GM18511 (cell line): ENCODE measurements at regions not wholly inside any gene's neighbourhood (a gene's known extent, or its start where the extent isn't known, plus 50 kb on each side); places are given as distances from the start of the nearest gene placed in this dataset.

Experiments used
- ATAC-seq: cut with Tn5 transposase; IDR thresholded peaks from one replicate; pipeline ENCODE4 v1.9.1; 2021; ENCODE audit warnings: mild to moderate bottlenecking, moderate library complexity; ENCODE audit not compliant: unreplicated experiment

DNA sequence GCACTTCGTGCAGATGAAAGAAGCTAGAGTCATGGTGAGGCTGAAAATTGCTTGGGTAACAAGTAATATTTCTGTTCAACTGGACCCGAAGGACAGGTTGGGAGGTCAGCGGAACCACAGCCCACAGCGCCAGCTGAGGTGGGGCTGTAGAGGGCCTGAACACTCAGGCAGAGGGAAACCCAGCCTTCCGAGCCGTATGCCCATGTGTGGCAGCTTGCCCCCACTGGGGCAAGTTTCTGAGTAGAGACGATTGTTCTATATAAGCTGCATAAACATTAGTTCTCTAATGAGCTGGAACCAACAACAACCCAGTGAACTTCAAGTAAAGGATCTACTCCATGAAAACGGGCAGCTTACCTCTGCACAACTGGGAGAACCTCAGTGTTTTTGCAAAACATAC, 58.4 kb upstream of the TNS3 start:
- ATAC-seq: no peak

DNA sequence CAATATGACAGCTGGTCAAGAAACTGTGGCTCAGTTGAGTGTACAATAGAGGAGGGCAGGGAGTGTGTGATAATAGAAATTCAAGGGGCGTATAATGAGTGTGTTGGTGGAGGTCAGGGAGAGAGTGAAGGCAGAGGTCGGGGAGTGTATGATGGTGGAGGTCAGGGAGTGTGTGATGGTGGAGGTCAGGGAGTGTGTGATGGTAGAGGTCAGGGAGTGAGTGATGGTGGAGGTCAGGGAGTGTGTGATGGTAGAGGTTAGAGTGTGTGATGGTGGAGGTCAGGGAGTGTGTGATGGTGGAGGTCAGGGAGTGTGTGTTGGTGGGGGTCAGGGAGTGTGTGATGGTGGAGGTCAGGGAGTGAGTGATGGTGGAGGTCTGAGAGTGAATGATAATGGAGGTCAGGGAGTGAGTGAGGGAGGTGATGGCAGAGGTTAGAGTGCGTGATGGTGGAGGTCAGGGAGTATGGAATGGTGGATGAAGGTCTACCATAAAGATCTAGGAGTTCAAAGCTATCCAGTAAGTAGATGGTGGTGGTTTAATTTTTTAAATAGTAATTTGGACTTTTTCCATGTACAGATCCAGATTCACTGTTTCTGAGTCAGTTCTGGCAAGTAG, 57.7 kb upstream of the TNS3 start:
- ATAC-seq: no peak

DNA sequence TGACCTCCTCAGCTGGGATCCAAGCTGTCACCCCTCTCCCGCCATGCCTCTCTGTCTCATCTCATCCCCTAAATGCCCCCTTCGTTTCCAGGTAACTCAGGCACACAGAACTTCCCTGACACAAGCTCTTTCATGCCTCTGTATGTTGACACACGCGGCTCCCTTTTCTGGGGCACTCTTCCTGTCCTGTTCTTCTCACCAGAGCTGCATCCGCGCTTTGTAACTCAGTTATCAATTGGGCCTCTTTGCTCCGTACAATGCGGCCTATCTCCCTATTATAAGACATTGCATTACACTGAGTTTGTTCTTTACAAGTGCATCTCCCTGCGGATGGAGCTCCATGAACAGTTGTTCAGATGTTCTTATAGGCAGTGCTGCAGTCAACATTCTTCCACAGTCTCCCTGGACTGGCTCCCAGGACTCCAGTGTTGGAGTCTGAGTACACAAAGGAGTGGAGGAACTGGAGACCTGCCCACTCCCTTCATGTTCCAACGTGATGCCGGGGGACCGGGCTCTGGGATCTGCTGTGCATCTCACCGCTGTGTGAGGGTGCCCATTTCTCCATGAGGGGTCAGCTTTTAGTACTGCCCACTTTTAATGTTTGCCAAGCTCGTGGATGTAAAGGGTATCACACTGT, 56.9 kb upstream of the TNS3 start:
- no peak for ATAC-seq

DNA sequence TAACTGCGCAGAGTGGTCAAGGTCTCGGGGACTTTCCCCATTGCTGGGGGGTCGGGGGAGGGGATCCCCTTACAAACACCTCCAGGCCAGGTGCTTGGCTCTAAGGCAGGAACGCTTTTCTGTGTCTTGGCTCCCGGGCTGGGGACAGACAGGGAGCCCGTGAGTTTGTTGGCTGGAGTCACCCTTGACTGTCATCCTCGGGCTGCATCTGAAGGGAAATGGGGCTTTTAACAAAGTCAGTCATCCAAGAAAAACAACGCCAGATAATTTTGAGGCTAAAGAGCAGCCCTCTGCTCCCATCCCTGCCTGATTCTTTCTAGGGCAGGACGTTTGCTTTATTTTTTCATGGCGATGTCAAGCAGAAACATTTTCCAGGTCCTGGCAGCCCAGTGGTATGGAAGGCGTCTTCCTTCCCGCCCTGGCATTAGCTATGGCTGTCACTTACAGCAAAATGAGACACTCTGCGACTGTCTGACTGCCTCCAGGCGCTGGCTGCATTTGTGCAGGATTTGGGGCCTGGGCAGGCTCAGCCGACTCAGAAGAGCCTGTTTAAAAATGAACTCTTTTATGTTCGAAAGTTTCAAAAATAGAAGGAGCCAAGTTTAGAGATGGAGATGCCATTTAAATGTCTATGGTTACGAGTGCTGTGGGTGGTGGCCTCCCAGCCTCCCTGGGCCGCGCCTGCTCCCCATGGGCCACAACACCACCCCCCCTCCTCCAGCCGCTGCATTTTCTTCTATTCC, 54.7 kb upstream of the TNS3 start:
- ATAC-seq: no peak

DNA sequence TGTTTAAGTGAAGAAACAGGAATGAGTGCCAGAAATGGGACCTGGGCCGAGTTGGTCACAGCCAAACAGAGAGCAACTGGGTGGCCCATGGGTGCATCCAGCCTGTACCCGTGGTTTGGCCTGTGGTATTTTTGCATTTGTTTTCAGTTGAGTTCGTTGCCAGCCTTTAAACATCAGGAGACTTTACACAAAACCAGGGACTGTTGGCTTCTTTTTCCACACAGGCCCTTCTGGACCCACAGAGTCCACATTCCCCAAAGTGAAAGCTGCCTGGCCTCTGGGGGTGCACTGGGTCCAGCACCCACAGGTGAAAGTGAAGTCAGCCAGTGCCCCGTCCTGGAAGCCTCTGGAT, 54.1 kb upstream of the TNS3 start:
- no peak for ATAC-seq

DNA sequence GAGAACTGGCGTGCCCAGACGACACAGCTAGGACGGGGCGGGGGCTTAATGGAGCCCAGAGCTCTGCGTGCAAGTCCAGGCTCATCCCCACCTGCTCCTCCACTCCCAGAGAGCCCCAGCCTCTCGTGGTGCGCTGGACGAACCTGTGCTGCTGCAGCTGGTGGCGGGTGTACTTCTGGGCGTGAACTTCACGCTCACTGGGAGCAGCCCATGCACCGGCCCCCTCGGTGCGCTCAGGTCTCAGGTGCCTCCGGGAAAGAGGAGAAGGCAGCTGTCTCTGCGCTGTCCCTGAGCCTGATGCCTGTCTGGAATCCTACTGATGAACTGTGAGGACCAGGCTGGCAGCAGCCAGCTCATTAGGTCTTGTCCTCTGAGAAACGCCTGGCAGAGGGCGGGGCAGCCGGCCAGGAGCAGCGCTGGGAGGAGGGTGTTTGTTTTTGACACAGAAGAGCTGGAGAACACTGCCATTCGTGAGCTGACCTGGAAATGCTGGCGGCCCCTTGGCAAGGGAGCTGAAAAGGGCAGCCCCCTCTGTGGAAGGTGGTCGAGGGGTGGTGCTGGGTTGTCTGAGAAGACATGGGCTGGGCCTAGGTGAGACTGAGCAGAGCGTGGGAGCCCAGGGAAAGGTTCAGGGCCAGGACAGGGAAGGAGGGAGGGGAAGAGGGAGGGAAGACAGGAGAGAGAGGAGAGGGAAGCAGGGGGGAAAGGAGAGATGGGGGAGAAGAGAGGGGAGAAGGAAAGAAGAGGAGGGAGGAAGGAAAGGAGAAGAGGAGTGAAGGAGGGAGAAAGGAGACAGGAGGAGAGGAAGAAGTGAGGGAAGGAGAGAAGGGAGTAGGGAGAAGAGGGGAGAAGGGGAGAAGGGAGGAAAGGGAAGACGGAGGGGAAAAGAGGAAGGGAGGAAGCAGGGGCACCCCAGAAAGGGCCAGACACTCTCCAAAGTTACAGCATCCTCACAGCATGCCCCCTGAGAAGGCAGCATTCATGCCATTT, 53.5 kb upstream of the TNS3 start:
- ATAC-seq: no peak

DNA sequence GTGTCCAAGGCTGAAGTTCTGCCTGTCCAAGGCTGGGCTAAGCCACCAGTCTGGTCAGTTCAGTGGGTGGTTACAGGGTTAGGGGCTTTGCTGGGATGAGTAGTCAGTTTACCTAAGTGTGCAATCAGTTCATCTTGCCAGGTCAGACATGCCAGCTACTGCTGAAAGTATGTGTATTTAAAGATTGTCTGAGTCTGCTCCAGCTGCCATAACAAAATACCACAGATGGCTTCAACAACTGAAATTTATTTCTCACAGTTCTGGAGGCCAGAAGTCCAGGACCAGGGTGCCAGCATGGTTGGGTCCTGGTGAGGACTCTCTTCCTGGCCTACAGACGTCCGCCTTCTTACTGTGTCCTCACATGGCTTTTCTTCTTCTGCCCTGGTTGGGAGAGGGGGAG, 52.4 kb upstream of the TNS3 start:
- no peak for ATAC-seq

DNA sequence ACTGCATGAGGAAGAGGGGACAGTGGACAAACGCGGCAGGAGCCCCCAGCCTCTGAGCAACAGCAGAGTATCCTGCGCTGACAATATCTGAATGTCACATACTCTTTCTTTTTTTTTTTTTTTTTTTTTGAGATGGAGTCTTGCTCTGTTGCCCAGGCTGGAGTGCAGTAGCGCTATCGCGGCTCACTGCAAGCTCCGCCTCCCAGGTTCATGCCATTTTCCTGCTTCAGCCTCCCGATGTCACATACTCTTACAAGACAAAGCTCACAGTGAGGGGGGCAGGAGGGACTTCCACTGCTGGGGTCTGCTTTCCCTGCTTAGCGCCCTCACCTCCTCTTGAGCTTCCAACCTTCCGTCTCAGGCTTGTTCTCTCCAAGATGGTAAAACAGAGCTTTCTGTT, 51.2 kb upstream of the TNS3 start:
- ATAC-seq: no peak
